ENCODE measurements at regions not wholly inside any gene's neighbourhood (a gene's known extent, or its start where the extent isn't known, plus 50 kb on each side); places are given as distances from the start of the nearest gene placed in this dataset.
"Not testable (repeated sequence)": the region's sequence is repeated elsewhere in the genome, so short reads cannot be mapped to it uniquely, and the experiment has no call there.

GRCh38 chr10:9342885-9343570 is 1288.5 kb downstream of the GATA3 start:
- DNase-seq: no peak

GRCh38 chr10:9347933-9348332 is 1293.4 kb downstream of the GATA3 start:
- DNase-seq: not testable (repeated sequence)

GRCh38 chr10:9357471-9357870 is 1303.0 kb downstream of the GATA3 start:
- DNase-seq: no peak

- no peak for DNase-seq
Measured at GRCh38 chr10:9362721-9363120, 1308.2 kb downstream of the GATA3 start.

GRCh38 chr10:9379183-9379582 is 1324.7 kb downstream of the GATA3 start:
- DNase-seq: no peak

- no peak for DNase-seq
Measured at GRCh38 chr10:9381733-9382532, 1327.4 kb downstream of the GATA3 start.

GRCh38 chr10:9382533-9382866 is 1328.0 kb downstream of the GATA3 start:
- DNase-seq: no peak

- no peak for DNase-seq
Measured at GRCh38 chr10:9390516-9390915, 1336.0 kb downstream of the GATA3 start.

- no peak for DNase-seq
Measured at GRCh38 chr10:9399275-9399983, 1344.9 kb downstream of the GATA3 start.

- not testable (repeated sequence) for DNase-seq
Measured at GRCh38 chr10:9402067-9402466, 1347.6 kb downstream of the GATA3 start.

GRCh38 chr10:9402507-9403195 is 1348.2 kb downstream of the GATA3 start:
- DNase-seq: not testable (repeated sequence)

- not testable (repeated sequence) for DNase-seq
Measured at GRCh38 chr10:9407201-9407600, 1352.7 kb downstream of the GATA3 start.

GRCh38 chr10:9416331-9416730 is 1361.8 kb downstream of the GATA3 start:
- no peak for DNase-seq

GRCh38 chr10:9419757-9420156 is 1365.3 kb downstream of the GATA3 start:
- DNase-seq: no peak

- no peak for DNase-seq
Measured at GRCh38 chr10:9427209-9427608, 1372.7 kb downstream of the GATA3 start.

GRCh38 chr10:9437131-9437530 is 1382.6 kb downstream of the GATA3 start:
- DNase-seq: no peak

- no peak for DNase-seq
Measured at GRCh38 chr10:9443758-9444157, 1389.3 kb downstream of the GATA3 start.

GRCh38 chr10:9449530-9449929 is 1395.0 kb downstream of the GATA3 start:
- no peak for DNase-seq

- no peak for DNase-seq
Measured at GRCh38 chr10:9450801-9451200, 1396.3 kb downstream of the GATA3 start.

GRCh38 chr10:9451211-9451773 is 1396.8 kb downstream of the GATA3 start:
- no peak for DNase-seq

- DNase-seq: no peak
Measured at GRCh38 chr10:9452056-9452455, 1397.6 kb downstream of the GATA3 start.

GRCh38 chr10:9453871-9454270 is 1399.4 kb downstream of the GATA3 start:
- not testable (repeated sequence) for DNase-seq

GRCh38 chr10:9469663-9470205 is 1415.2 kb downstream of the GATA3 start:
- DNase-seq: no peak

Measured in 8988T (cell line).